ENCODE measurements at regions not wholly inside any gene's neighbourhood (a gene's known extent, or its start where the extent isn't known, plus 50 kb on each side); places are given as distances from the start of the nearest gene placed in this dataset.
"Not testable (repeated sequence)": the region's sequence is repeated elsewhere in the genome, so short reads cannot be mapped to it uniquely, and the experiment has no call there.

- Mint-ChIP-seq H3K27ac (ENCODE audit: unreplicated experiment) (no peak overlapping the region), H3K27me3 (ENCODE audit: low read depth) (no peaks in the 10 kb centered on the region), H3K4me1 (peaks cover 16% of the 10 kb centered on the region), H3K4me3 (no peak overlapping the region), H3K36me3 (ENCODE audit: low read depth) (peaks cover 15% of the 10 kb centered on the region), H3K9me3 (peaks cover 10% of the 10 kb centered on the region)
- no peak for TF ChIP-seq CTCF (conservative IDR thresholded peaks at IDR 0.05)
- DNase-seq (ENCODE audit: low read depth, low spot score), result no peak
Measured at GRCh38 chr2:234559609-234560008, 62.7 kb upstream of the ARL4C start.

GRCh38 chr2:234558642-234559041 is 61.8 kb upstream of the ARL4C start:
- Mint-ChIP-seq H3K27ac (ENCODE audit: unreplicated experiment) (no peak overlapping the region), H3K9me3 (peaks cover 11% of the 10 kb centered on the region), H3K36me3 (ENCODE audit: low read depth) (peaks cover 16% of the 10 kb centered on the region), H3K4me3 (no peak overlapping the region), H3K4me1 (peaks cover 18% of the 10 kb centered on the region), H3K27me3 (ENCODE audit: low read depth) (no peaks in the 10 kb centered on the region)
- no peak for DNase-seq (ENCODE audit: low read depth, low spot score)
- no peak for TF ChIP-seq CTCF (conservative IDR thresholded peaks at IDR 0.05)

GRCh38 chr2:234556848-234557573 is 60.1 kb upstream of the ARL4C start:
- H3K4me3 Mint-ChIP-seq, result no peak overlapping the region
- peaks cover 11% of the 10 kb centered on the region for H3K9me3 Mint-ChIP-seq
- no peak for TF ChIP-seq CTCF (conservative IDR thresholded peaks at IDR 0.05)
- DNase-seq (ENCODE audit: low read depth, low spot score), result no peak
- no peaks in the 10 kb centered on the region for H3K27me3 Mint-ChIP-seq (ENCODE audit: low read depth)
- peaks cover 16% of the 10 kb centered on the region for H3K36me3 Mint-ChIP-seq (ENCODE audit: low read depth)
- H3K4me1 Mint-ChIP-seq, result peaks cover 25% of the 10 kb centered on the region
- no peak overlapping the region for H3K27ac Mint-ChIP-seq (ENCODE audit: unreplicated experiment)

- H3K9me3 Mint-ChIP-seq, result peaks cover 6% of the 10 kb centered on the region
- H3K27me3 Mint-ChIP-seq (ENCODE audit: low read depth), result no peaks in the 10 kb centered on the region
- H3K4me1 Mint-ChIP-seq, result peaks cover 26% of the 10 kb centered on the region
- TF ChIP-seq CTCF (conservative IDR thresholded peaks at IDR 0.05), result no peak
- H3K27ac Mint-ChIP-seq (ENCODE audit: unreplicated experiment), result no peak overlapping the region
- no peak overlapping the region for H3K4me3 Mint-ChIP-seq
- no peak for DNase-seq (ENCODE audit: low read depth, low spot score)
- peaks cover 11% of the 10 kb centered on the region for H3K36me3 Mint-ChIP-seq (ENCODE audit: low read depth)
Measured at GRCh38 chr2:234555616-234556249, 58.9 kb upstream of the ARL4C start.

- no peaks in the 10 kb centered on the region for H3K27me3 Mint-ChIP-seq (ENCODE audit: low read depth)
- peaks cover 10% of the 10 kb centered on the region for H3K36me3 Mint-ChIP-seq (ENCODE audit: low read depth)
- TF ChIP-seq CTCF (conservative IDR thresholded peaks at IDR 0.05), result no peak
- no peak overlapping the region for H3K27ac Mint-ChIP-seq (ENCODE audit: unreplicated experiment)
- H3K4me1 Mint-ChIP-seq, result peaks cover 31% of the 10 kb centered on the region
- H3K9me3 Mint-ChIP-seq, result peaks cover 6% of the 10 kb centered on the region
- H3K4me3 Mint-ChIP-seq, result no peak overlapping the region
- DNase-seq (ENCODE audit: low read depth, low spot score), result no peak
Measured at GRCh38 chr2:234555161-234555560, 58.3 kb upstream of the ARL4C start.

GRCh38 chr2:234553223-234553622 is 56.3 kb upstream of the ARL4C start:
- peaks cover 45% of the 10 kb centered on the region for H3K4me1 Mint-ChIP-seq
- not testable (repeated sequence) for H3K9me3 Mint-ChIP-seq; H3K27me3 Mint-ChIP-seq (ENCODE audit: low read depth); H3K4me3 Mint-ChIP-seq; DNase-seq (ENCODE audit: low read depth, low spot score); H3K36me3 Mint-ChIP-seq (ENCODE audit: low read depth); H3K27ac Mint-ChIP-seq (ENCODE audit: unreplicated experiment)

Data from neural crest cell (in vitro differentiated cells).